NCI-H345 treated with DMSO at 0.1 percent for 48 hours (cell line): ENCODE measurements at regions not wholly inside any gene's neighbourhood (a gene's known extent, or its start where the extent isn't known, plus 50 kb on each side); places are given as distances from the start of the nearest gene placed in this dataset.

Source experiments
- DNase-seq: peaks from one replicate; lab custom pipeline; 2025; ENCODE audit not compliant: unreplicated experiment; lab: John Stamatoyannopoulos, UW

DNA sequence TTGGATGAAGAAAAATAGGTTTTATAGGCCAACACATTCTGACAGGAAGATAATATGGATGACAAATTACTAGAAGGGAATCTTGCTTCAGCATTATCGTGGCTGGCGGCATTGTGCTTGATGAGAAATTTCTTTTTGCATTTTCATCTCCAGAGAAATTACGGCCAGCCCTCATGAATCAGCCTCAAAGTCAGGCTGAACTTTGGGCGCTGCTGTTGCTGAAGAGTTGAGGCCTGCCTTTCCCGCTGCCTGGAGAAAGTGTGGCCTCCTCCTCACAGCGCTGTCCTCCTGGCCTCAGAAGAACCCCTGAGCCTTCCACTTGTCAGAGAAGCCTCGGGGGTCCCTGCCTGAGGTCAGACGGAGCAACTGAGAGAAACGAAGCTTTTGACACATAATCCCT lies 272.4 kb upstream of the KCNIP4 start:
- DNase-seq = no peak

DNA sequence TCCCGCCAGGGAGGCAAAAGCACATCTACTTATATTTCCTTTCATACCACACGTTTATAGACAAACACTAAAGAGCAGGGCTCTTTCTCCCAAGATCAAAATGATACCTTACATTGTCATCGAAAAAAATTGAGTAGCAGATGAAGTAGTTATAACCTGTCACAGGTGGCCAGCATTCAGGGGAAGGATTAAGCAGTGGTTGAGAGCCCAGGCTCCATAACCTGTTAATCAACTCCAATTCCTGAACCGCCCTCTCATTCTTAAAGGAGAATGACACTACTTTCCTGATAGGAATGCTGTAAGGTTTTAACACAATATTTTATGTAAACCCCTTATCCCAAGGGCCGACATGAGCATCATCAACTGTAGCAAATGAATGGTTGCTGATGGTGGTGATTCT lies 268.9 kb upstream of the KCNIP4 start:
- no peak for DNase-seq

DNA sequence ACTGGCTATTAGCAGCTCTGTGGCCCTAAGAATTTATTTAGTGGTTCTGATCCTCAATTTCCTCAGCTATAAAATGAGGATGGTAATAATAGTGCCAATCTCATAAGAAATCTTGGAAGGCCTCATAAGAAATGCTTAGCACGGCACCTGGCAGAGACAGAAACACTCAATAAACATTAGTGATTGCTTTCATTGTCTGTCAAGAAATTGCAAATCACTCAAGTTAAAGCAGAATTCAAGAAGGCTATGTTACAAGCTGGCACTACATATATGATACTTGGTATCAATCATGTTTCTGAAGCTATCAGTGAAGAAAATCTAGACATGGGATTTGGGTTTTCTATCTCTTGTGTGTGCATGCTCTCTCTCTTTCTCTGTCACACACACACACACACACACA lies 267.7 kb upstream of the KCNIP4 start:
- DNase-seq = no peak

DNA sequence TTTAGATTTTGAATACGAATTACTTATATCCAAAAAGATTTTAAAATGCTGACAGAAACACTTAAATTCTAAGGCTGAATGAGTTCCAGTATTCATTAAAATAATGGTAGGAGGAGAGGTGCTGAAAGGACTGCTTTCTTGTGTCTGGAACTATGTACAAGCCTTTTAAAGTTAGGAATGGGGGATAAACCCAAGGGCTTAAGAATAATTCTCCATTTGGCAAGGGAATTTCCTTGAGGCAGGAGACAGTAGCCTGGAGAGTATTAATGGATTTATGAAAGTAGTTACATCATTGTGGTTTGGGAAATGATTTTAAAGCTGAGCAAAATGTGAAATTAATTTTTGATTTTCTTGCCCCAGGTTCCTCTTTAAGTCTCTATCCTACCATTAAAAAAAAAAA lies 266.5 kb upstream of the KCNIP4 start:
- DNase-seq = no peak

DNA sequence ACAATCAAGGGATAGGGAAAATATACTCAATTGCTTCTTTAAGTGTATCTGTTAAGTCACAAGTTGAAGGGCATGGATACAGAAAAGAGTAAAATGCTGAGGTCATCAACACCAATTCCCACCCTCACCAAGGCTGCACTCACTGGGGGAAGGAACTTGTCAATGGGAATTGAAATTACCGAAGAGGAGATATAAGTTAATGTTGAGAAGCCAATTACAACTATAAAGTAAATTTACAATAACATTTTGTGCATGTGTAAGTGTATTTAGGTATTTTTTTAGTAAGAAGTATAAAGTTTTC lies 255.1 kb upstream of the KCNIP4 start:
- DNase-seq = no peak

DNA sequence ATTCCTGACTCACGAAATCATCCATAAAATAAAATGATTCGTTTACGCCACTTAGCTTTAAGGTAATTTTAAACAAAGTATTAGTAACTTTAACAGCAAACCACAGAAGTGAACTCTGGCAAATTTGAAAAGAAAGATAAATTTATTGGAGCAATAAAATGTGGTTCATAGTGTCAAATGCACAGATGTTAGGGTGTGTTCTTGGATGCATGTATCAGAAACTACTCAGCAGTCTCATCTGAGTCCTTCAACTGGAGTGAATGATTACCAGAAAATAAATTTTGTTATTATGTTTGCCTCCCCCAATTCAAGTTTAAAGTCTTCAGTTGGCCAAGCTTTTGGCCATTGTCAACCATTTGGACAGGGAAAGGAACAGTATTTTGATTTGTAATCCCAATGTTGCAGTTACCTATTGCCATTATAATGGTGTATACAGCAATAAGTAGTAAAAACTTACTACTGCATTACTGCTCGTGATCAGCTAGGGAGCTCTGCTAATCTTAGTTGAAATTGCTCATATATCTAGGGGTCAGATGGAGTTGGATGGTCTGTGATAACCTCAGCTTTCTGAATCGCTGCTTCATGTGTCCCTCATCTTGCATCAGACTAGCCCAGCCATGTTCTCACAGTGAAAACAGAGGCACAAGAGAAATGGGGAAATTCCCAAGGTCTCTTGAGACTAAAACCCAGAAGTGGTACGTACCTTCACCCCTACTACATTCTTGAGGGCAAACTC lies 254.6 kb upstream of the KCNIP4 start:
- no peak for DNase-seq

DNA sequence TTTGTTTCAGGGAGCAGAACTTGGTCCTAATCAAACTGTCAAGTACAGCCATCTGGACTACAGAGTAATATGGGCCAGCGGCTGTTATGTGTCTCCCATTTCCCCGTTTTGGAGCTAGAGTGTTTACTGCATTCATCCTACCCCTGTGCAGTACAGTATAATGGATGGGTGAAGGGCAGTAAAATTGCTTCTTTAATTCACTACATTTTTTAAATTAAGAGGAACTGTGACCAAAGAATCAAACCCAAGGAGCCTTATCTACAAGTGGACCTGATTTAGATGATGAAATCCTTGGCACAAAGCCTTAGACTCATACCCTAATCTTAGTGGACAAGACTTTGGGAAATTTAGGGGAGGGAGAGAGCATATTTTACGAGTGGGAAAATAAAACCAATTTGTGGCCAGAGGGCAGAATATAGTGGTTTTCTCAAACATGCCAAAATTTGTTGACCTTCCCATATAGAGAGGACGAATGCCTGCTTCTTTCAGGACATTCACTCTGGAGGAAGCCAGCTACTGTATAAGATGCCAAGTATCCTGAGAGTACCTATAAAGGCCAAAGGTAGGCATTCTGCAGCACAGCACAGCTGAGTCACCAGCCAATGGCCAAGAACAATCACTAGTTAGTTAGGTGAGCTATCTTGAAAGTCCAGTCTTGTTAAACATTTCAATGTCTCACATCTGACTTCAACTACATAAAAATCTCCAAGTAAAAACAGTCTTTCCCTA lies 253.8 kb upstream of the KCNIP4 start:
- DNase-seq = no peak

DNA sequence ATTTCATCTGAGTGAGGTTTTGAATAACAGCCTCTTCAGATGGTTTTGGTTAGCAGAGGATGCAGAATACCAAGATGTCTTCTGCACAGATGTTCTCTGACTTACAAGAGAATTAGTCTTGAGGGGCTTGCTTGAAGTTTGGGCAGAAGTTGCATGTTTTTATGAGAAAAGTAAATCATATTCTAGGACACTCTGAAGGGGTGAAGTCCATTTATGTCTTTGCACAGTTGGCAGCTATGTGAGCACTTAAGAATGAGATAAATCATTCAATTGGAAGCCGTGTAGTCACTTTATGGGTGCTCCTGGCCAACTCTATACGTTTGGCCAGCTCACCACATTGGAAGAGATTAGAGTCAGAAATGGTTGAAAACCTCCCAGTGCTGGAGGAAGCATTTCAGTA lies 252.7 kb upstream of the KCNIP4 start:
- DNase-seq = no peak

DNA sequence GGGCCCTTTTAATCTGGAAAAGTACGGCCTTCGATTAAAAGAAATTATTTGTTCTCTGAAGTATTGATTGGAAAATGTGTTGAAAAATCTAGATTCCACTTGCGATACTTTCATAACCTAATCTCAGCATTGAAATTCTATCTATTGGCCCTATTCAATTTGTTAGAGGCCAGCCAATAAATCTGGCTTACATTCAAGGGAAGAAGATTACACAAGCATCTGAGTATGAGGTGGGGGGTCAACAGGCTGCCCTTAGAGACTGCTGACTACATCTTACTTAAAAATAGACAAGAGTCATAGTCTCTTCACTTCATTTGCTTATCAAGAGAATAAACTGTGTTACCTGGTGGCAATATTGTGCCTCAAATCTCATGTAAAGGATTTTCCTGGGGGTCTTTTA lies 248.0 kb upstream of the KCNIP4 start:
- no peak for DNase-seq

DNA sequence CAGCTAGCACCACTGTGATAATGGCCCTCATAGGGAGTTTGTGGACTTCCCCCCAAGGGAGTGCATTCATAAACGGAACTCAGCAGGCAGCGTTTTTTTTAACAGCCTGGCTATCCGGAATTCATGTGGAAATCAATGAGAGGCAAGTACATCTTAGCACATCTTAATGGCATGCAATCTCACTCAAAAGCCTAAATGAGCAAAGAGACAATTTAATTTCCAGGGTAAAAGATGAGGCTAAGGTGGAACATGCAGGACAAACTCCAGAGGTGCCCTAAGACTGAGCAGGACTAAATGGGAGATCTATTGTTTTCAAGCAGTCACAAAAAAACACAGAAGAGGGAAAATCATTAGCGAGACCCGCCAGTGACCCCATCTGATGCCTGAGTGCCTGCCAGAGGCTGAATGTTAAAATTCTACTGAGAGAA lies 243.5 kb upstream of the KCNIP4 start:
- peak; percentile 18 for DNase-seq

DNA sequence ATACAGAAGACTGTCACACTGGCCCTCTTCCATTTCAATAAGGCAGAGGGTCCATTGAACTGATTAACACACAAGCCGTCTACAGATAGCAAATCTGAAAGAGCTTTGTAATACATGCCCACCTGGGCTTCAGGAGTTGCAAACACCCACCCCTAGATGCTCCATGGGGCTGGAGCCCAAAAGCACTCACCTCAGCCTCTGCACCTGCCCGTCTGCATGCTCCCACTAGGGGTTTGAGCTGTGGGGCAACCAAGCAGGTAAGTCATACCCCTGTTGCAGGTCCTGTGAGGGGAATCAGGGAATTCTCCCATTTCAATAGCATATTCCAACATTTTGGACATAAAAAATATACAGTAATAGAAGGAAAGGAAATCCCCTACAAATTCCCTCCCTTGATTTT lies 243.0 kb upstream of the KCNIP4 start:
- no peak for DNase-seq

DNA sequence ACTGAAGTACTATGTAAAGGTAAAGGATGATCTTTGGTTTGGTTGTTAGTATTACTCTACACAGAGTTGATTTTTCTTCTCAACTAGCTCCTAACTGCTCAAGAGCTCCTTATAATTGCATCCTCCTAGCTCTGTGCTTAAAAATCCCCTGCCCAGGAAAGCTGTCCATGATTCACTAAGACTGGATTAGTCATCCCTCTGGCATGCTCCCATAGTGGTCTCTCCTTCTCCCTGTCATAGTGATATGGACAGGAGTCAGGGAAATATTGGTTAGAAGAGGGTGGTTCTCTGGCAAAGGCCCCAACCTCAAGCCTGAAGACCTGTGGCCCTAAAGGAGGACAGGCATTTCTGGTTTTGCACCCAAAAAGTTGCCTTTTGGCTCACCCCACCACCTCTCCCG lies 242.3 kb upstream of the KCNIP4 start:
- no peak for DNase-seq

DNA sequence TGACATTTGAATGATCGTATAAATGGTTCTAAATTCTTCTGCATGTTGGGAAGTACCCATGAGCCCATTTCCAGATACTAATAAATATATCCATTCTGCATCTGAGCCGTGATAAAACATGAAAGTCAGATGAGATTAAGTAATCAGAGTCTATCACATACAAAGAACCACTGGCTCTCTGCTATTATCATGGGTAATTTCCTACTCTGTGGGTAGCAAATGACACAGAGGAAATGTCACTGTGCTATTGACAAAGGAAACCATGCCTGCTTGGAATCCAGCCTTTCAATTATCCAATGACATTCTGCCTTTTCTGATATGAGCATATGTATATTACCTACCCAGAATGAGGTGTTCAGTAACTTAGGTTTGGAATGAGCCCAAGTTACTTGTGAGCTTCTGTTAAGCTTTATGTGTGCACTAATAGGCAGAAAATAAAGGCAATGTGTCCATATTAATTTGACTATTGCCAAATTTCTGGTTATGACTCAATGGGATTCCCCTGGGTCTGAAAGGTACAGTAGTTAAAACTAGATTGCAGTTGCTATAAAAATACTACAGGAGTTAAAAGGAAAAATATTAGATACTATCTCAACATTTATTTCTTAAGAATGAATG lies 238.7 kb upstream of the KCNIP4 start:
- DNase-seq = peak; percentile 38

DNA sequence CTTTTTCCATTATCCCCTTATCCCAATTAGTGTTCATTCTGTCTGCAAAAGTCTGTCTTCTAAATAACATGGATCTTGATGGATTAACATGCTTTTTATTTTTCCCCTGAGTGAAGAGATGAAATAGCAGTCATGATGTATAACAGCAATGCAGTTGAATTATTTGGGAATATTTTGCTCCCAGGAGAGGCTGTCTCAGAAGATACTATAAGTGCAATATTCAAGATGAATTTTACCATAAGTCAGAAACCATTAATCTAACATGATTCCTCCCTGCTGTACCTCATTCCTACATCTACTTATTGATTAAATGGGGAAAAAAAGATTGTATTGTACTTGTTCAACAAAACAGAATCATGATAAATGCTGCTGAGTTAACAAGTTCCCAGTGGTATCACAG lies 233.2 kb upstream of the KCNIP4 start:
- DNase-seq = no peak

DNA sequence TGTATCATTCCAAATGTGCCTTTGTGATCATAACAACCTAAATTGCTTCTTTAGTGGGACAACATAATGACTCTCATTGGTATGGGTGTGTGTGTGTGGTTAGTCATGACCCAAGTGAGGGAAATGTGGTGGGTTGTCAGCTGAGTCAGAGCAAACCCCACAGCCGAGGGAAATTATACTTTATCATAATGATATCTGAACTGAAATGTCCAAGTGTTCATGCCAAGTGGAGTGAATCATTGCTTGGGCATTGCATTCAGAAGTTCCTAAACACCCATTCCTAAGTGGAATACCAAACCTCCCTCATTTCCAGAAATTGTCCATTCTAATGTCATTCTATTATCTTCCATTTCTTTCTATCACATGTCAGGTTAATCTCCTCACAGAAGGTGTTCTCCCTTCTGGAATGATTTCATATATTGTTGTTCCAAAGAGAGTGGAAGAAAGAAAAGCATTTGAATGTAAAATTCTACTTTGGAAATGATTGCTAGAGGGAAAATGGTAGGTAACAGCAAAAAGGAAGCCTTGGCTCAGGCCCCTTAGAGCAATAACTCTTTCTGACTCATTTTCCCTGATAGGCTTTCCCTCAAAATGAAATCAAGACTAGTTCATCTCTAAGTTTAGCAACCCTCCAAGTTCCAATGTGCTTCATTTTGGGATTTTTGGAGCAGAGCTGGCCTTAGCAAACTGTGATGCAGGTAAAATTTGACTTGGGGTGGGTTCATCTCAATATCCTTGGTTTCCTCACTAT lies 230.7 kb upstream of the KCNIP4 start:
- no peak for DNase-seq

DNA sequence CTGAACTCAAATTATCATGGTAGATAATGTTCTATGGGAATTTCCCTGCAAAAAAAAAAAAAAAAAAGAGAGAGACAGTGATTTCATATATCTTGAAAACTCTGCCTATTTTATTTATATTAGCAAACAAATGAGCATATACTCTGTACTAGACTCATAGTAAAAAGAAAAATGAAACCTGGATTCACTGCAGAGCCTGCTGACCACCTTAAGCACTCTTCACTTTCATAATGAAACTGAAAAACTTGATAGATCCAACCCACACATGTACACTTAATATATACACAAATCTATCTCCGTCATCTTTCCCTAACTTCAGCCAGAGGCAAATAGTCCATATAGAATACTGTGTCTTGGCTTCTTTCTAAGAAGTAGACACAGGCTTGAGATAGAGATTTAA lies 226.1 kb upstream of the KCNIP4 start:
- no peak for DNase-seq

DNA sequence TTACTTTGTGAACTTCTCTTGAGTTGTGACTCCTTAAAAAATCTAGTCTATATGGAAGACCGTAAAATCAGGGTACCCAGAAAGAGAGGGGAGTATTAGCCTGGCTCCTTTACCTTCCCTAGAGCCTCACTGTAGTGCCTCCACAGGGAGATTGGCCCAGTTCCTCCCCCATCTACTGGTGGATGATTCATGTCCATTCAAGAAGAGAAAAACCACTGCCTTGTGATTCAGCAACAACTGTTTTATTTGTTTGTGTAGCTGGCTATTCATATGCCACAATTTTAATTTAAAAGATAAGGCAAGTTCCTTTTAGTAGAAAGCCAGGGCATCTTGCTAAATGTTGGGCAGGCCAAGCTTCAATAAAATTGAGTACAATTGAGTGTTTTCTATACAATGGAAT lies 221.8 kb upstream of the KCNIP4 start:
- DNase-seq = no peak

DNA sequence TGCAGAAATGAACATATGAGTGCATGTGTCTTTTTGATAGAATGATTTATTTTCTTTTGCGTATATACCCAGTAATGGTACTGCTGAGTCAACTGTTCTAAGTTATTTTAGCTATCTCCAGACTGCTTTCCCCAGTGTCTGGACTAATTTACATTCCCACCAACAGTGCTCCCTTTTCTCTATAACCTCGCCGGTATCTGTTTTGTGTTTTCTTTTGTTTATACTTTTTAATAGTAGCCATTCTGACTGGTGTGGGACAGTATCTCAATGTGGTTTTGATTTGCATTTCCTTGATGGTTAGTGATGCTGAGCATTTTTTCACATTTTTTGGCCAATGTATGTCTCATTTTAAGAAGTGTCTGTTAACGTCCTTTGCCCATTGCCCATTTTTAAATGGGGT lies 218.6 kb upstream of the KCNIP4 start:
- no peak for DNase-seq

DNA sequence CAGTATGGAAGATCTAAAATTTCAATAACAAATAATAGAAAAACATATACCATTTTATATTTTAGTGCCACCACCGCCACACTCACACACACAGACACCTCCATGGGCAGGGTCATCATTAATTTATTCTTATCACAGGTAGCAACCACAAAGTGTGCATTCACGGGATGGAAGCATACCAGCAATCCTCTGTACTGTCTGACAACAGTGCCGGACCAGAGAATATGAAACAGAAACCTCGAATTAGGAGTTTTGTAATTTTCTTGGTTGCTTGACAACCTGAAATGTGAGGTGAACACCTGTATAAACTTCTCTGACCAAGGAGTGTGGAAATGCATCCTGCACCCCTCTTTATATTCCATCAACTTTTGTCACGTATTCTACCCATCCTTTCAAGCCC lies 213.9 kb upstream of the KCNIP4 start:
- DNase-seq = no peak

DNA sequence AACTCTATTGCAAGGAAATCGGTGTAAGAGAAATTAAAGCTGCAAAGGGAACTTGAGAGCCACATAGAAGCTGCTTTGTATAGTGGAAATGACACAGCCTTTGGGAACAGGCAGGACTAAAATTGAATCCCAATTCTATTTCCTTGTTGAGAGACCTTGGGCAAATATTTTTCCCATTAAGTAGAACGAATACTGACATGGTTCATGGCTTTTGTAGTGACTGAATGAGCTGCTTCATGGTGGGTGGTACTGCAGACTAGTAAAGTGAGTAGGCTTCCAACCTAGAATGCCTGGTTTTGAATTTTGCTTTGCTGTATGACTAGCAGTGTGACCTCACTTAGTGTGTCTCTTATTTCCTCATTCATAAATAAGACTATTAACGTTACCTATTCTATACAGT lies 182.2 kb upstream of the KCNIP4 start:
- peak; percentile 73 for DNase-seq

DNA sequence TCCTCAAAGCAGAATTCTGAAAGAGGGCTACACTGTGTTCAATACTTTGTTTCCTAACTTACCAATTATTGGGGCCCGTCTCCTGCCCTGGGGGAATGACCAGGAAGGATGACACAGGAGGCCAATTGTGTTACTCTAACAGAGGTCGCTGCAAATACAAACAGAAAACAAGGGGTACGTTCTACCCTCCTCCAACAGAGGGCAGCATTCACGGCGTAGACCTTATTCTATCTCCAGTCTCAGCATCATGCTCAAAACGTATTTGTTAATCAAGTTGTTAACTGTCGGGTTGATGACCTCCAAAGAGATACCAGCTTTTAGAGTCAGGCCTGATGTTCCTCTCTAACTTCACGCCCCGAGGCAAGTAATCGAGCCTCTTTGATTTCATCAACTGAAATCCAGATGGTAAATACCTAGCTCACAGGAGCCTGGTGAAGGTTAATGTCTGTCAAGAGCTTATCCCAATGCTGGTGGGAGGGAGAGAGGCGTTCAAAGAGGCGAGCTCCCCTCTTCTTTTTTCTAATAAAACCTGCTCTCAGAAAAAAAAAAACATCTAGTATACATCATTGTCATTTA lies 181.0 kb upstream of the KCNIP4 start:
- no peak for DNase-seq

DNA sequence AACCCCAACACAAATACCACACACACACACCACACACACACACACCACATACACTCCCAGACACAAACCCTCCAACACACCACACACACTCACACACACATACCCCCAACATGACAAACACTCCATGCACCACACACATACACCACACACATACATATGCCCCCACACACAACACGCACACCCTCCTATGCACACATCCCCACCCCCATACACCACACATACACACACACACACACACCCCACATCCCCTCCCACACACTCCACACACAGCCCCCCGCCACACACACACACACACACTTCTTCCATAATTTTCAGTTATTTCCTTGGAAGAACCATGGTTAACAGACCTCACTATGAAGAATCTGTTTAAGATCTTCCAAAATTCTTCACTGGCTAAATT lies 173.5 kb upstream of the KCNIP4 start:
- no peak for DNase-seq
